A549 (cell line): ENCODE measurements at regions not wholly inside any gene's neighbourhood (a gene's known extent, or its start where the extent isn't known, plus 50 kb on each side); places are given as distances from the start of the nearest gene placed in this dataset.

Experiments
- CEBPB ChIP-seq, 2 experiments: fragments of >200 bp in 1 of 2; sonication (Bioruptor Twin) in 1 of 2; formaldehyde crosslinking in 1 of 2; IDR thresholded peaks; 2 replicates each; pipeline ENCODE4 v1.6.1; 2012 to 2016
- POLR2A ChIP-seq: IDR thresholded peaks from 2 replicates; pipeline ENCODE4 v1.6.1; 2012; ENCODE audit warnings: mild to moderate bottlenecking, low read length
- SREBF2 ChIP-seq: fragments of 450-650 bp; IDR thresholded peaks from 2 replicates; pipeline ENCODE4 v1.6.1; 2014; ENCODE audit warnings: mild to moderate bottlenecking, moderate library complexity
- TF ChIP-seq, protein P1 (sequence below): fragments of >200 bp; sonication (Bioruptor Twin); formaldehyde crosslinking; IDR thresholded peaks from 3 replicates; pipeline ENCODE4 v1.5.1; 2016
- TF ChIP-seq, protein P2 (sequence below): fragments of >200 bp; sonication (Bioruptor Twin); formaldehyde crosslinking; IDR thresholded peaks from 3 replicates; pipeline ENCODE4 v1.6.1; 2016
- TF ChIP-seq, protein P3 (sequence below): fragments of 250-450 bp; sonication (Bioruptor Pico); IDR thresholded peaks from 2 replicates; pipeline ENCODE4 v1.5.0; 2021; ENCODE audit warnings: mild to moderate bottlenecking, moderate library complexity, borderline replicate concordance

DNA sequence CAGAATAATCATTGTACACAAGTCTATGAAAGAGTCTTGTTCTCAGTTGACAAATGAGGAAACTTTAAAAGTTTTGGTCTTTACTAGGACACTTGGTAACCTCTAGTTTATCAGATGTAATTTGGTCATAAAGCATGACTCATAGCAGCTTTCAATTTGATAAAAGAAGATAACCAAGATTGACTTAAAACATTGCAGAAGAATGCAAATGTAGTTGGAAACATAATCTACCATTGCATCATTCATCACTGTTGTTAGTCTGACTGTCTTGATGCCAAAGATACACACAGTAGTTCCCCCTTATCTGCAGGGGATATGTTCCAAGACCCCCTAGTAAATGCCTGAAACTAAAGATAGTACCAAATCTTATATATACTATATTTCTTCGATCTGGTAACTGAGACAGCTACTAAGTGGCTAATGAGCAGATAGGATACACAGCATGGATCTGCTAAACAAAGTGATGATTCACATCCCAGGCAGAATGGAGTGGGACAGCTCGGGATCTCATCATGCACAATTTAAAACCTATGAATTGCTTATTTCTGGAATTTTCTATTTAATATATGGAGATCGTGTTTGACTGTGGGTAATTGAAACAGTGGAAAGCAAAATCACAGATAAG, 131.4 kb upstream of the CCDC68 start:
- TF ChIP-seq, protein P1, sequence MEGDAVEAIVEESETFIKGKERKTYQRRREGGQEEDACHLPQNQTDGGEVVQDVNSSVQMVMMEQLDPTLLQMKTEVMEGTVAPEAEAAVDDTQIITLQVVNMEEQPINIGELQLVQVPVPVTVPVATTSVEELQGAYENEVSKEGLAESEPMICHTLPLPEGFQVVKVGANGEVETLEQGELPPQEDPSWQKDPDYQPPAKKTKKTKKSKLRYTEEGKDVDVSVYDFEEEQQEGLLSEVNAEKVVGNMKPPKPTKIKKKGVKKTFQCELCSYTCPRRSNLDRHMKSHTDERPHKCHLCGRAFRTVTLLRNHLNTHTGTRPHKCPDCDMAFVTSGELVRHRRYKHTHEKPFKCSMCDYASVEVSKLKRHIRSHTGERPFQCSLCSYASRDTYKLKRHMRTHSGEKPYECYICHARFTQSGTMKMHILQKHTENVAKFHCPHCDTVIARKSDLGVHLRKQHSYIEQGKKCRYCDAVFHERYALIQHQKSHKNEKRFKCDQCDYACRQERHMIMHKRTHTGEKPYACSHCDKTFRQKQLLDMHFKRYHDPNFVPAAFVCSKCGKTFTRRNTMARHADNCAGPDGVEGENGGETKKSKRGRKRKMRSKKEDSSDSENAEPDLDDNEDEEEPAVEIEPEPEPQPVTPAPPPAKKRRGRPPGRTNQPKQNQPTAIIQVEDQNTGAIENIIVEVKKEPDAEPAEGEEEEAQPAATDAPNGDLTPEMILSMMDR: no peak
- TF ChIP-seq, protein P2, sequence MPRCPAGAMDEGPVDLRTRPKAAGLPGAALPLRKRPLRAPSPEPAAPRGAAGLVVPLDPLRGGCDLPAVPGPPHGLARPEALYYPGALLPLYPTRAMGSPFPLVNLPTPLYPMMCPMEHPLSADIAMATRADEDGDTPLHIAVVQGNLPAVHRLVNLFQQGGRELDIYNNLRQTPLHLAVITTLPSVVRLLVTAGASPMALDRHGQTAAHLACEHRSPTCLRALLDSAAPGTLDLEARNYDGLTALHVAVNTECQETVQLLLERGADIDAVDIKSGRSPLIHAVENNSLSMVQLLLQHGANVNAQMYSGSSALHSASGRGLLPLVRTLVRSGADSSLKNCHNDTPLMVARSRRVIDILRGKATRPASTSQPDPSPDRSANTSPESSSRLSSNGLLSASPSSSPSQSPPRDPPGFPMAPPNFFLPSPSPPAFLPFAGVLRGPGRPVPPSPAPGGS: no peak
- TF ChIP-seq CEBPB (IDR thresholded peaks at IDR 0.05) (no peak), SREBF2 (no peak), POLR2A (no peak)
- TF ChIP-seq, protein P3, sequence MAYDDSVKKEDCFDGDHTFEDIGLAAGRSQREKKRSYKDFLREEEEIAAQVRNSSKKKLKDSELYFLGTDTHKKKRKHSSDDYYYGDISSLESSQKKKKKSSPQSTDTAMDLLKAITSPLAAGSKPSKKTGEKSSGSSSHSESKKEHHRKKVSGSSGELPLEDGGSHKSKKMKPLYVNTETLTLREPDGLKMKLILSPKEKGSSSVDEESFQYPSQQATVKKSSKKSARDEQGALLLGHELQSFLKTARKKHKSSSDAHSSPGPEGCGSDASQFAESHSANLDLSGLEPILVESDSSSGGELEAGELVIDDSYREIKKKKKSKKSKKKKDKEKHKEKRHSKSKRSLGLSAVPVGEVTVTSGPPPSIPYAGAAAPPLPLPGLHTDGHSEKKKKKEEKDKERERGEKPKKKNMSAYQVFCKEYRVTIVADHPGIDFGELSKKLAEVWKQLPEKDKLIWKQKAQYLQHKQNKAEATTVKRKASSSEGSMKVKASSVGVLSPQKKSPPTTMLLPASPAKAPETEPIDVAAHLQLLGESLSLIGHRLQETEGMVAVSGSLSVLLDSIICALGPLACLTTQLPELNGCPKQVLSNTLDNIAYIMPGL: no peak
